GM12878 (cell line): ENCODE measurements at regions not wholly inside any gene's neighbourhood (a gene's known extent, or its start where the extent isn't known, plus 50 kb on each side); places are given as distances from the start of the nearest gene placed in this dataset.

Source experiments
- ATAC-seq: fragments of 200-7000 bp; cut with Tn5 transposase; 3 replicates; pipeline ENCODE4 v1.9.1; 2020; ENCODE audit warnings: mild to moderate bottlenecking, moderate library complexity
- BruUV-seq: library from RNA; stranded (reverse); fragments of 400-500 nt; replicated peaks from 2 replicates; lab custom pipeline; 2021; lab: Mats Ljungman, UMichigan
- CTCF ChIA-PET: fragments of 300-600 bp; sonication (Branson Sonifier 250); formaldehyde crosslinking; extraction: SDS; loops from one replicate; lab custom pipeline; 2021; ENCODE audit warnings: inconsistent platforms; lab: Yijun Ruan, JAX
- POLR2A ChIA-PET: fragments of 350-600 bp; formaldehyde crosslinking; extraction: SDS; loops from one replicate; lab custom pipeline; 2021; ENCODE audit warnings: inconsistent platforms; lab: Charles Lee
- RAD21 ChIA-PET: fragments of 300-600 bp; sonication (Branson Sonifier 250); formaldehyde crosslinking; loops from one replicate; lab custom pipeline; 2023; ENCODE audit warnings: antibody characterized with exemption; ENCODE audit not compliant: unreplicated experiment; lab: Charles Lee
- SMC1A ChIA-PET: fragments of 300-600 bp; sonication (Branson Sonifier 250); formaldehyde crosslinking; loops from one replicate; lab custom pipeline; 2023; ENCODE audit not compliant: unreplicated experiment, uncharacterized antibody; lab: Charles Lee
- DNase-seq: peaks from one replicate; pipeline ENCODE4 v3.0.0-alpha.2; 2011; ENCODE audit warnings: low read depth, low spot score
- FAIRE-seq: peaks from 3 replicates; lab custom pipeline; 2011; peaks lifted over from hg19 to GRCh38; lab: Jason Lieb, UNC
- H2AFZ ChIP-seq: 2 replicates; pipeline ENCODE4 v1.6.0; 2011; ENCODE audit warnings: low read depth, low read length, control low read depth; ENCODE audit not compliant: control insufficient read depth
- H3K27ac ChIP-seq: 2 replicates; pipeline ENCODE4 v1.5.1; 2011; ENCODE audit warnings: control low read depth; ENCODE audit not compliant: control insufficient read depth, insufficient read depth
- H3K27me3 ChIP-seq, 2 experiments: replicated peaks in 1 of 2; 2 replicates each; pipeline versions ENCODE4 v1.6.0 to v1.6.1; 2011; ENCODE audit warnings: low read length in 1 of 2; ENCODE audit not compliant: control insufficient read depth in 2 of 2, insufficient read depth in 2 of 2
- H3K36me3 ChIP-seq, 2 experiments: 2 replicates each; pipeline ENCODE4 v1.5.1; 2011; ENCODE audit warnings: low read length in 1 of 2; ENCODE audit not compliant: control insufficient read depth in 2 of 2, insufficient read depth in 2 of 2
- H3K4me1 ChIP-seq: 2 replicates; pipeline ENCODE4 v1.6.1; 2011; ENCODE audit warnings: mild to moderate bottlenecking, low read length, moderate library complexity, mixed read lengths; ENCODE audit not compliant: control insufficient read depth, insufficient read depth
- H3K4me2 ChIP-seq: 2 replicates; pipeline ENCODE4 v1.6.0; 2011; ENCODE audit warnings: control low read depth; ENCODE audit not compliant: control insufficient read depth, insufficient read depth
- H3K4me3 ChIP-seq: fragments of 200-600 bp; sonication (generic); 2 replicates; pipeline ENCODE4 v1.5.1; 2016
- H3K79me2 ChIP-seq: 2 replicates; pipeline ENCODE4 v1.6.0; 2011; ENCODE audit warnings: low read length; ENCODE audit not compliant: control insufficient read depth, insufficient read depth
- H3K9ac ChIP-seq: 2 replicates; pipeline ENCODE4 v1.8.0; 2011; ENCODE audit warnings: low read length, control low read depth, mixed read lengths; ENCODE audit not compliant: control insufficient read depth, insufficient read depth
- H3K9me3 ChIP-seq: replicated peaks from 3 replicates; pipeline ENCODE4 v1.5.1; 2011; ENCODE audit warnings: mild to moderate bottlenecking, low read length; ENCODE audit not compliant: control insufficient read depth, insufficient read depth
- H4K20me1 ChIP-seq: 2 replicates; pipeline ENCODE4 v1.6.0; 2011; ENCODE audit not compliant: control insufficient read depth, insufficient read depth
- BHLHE40 ChIP-seq, 2 experiments: fragments of 450-650 bp in 1 of 2; IDR thresholded peaks; 2 replicates each; pipeline ENCODE4 v1.6.1; 2011 to 2017; ENCODE audit warnings: low read depth in 2 of 2, borderline replicate concordance in 1 of 2, improper control_type of control experiment in 1 of 2, low read length in 1 of 2, mild to moderate bottlenecking in 1 of 2
- BMI1 ChIP-seq: fragments of 450-650 bp; IDR thresholded peaks from 2 replicates; pipeline ENCODE4 v1.6.1; 2016; ENCODE audit warnings: mild to moderate bottlenecking, moderate library complexity, borderline replicate concordance
- CHD2 ChIP-seq: IDR thresholded peaks from 2 replicates; pipeline ENCODE4 v1.6.1; 2011; ENCODE audit warnings: low read depth, low read length, improper control_type of control experiment, borderline replicate concordance
- CUX1 ChIP-seq: IDR thresholded peaks from 2 replicates; pipeline ENCODE4 v1.6.1; 2012; ENCODE audit warnings: improper control_type of control experiment, low read depth, low read length; ENCODE audit not compliant: insufficient replicate concordance
- EED ChIP-seq: sonication (generic); IDR thresholded peaks from 2 replicates; pipeline ENCODE4 v1.6.1; 2016; ENCODE audit warnings: antibody characterized with exemption, low read depth
- GABPA ChIP-seq: IDR thresholded peaks from 2 replicates; pipeline ENCODE4 v1.6.1; 2014; ENCODE audit warnings: antibody characterized with exemption, low read depth, mild to moderate bottlenecking, inconsistent platforms
- HDAC2 ChIP-seq: fragments of 200-600 bp; sonication (generic); IDR thresholded peaks from 2 replicates; pipeline ENCODE4 v1.6.1; 2017
- HDGF ChIP-seq: fragments of 450-650 bp; IDR thresholded peaks from 2 replicates; pipeline ENCODE4 v1.6.1; 2016; ENCODE audit warnings: antibody characterized with exemption
- IRF5 ChIP-seq: fragments of 450-650 bp; IDR thresholded peaks from 2 replicates; pipeline ENCODE4 v1.6.1; 2017; ENCODE audit warnings: borderline replicate concordance
- LARP7 ChIP-seq: fragments of 450-650 bp; IDR thresholded peaks from 2 replicates; pipeline ENCODE4 v1.6.1; 2017; ENCODE audit warnings: mild to moderate bottlenecking
- NFXL1 ChIP-seq: fragments of 450-650 bp; IDR thresholded peaks from 2 replicates; pipeline ENCODE4 v1.6.1; 2017; ENCODE audit warnings: antibody characterized with exemption, mild to moderate bottlenecking, borderline replicate concordance
- NFYB ChIP-seq: IDR thresholded peaks from 2 replicates; pipeline ENCODE4 v1.6.1; 2011; ENCODE audit warnings: low read depth, mild to moderate bottlenecking, low read length, improper control_type of control experiment, moderate library complexity; ENCODE audit not compliant: insufficient read depth
- NR2C1 ChIP-seq: fragments of 450-650 bp; IDR thresholded peaks from 2 replicates; pipeline ENCODE4 v1.6.1; 2017; ENCODE audit warnings: antibody characterized with exemption, mild to moderate bottlenecking, moderate library complexity
- NR2C2 ChIP-seq: IDR thresholded peaks from 2 replicates; pipeline ENCODE4 v1.6.1; 2011; ENCODE audit warnings: borderline replicate concordance, low read depth; ENCODE audit not compliant: control insufficient read depth, insufficient read length
- PAX8 ChIP-seq: fragments of 450-650 bp; IDR thresholded peaks from 2 replicates; pipeline ENCODE4 v1.6.1; 2017; ENCODE audit warnings: mild to moderate bottlenecking, moderate library complexity
- SMC3 ChIP-seq: IDR thresholded peaks from 2 replicates; pipeline ENCODE4 v1.6.1; 2011; ENCODE audit warnings: low read length, improper control_type of control experiment, borderline replicate concordance
- YBX1 ChIP-seq: fragments of 450-650 bp; IDR thresholded peaks from 2 replicates; pipeline ENCODE4 v1.6.1; 2016; ENCODE audit warnings: antibody characterized with exemption
- WGBS: methylation state at CpG from one replicate; pipeline ENCODE4 v1.1.6; 2016; ENCODE audit warnings: low lambda C conversion rate; ENCODE audit not compliant: insufficient replicate concordance, insufficient coverage; ENCODE audit errors: missing lambda C conversion rate; 5-methylcytosine and 5-hydroxymethylcytosine counted together
- in situ Hi-C: fragments of 300-500 bp; cut with MboI; formaldehyde crosslinking; loops from 9 replicates; pipeline ENCODE4 v1.14.3; 2018; ENCODE audit warnings: mixed read lengths
- intact Hi-C: fragments of 100-400 bp; cut with micrococcal nuclease; formaldehyde crosslinking; loops from one replicate; pipeline ENCODE4 v1.14.2; 2022; ENCODE audit not compliant: unreplicated experiment

GRCh38 chr12:93019975-93020630, 91.0 kb upstream of the EEA1 start:
- no peaks in the 10 kb centered on the region for H3K4me1 ChIP-seq
- H3K4me2 ChIP-seq = no peak overlapping the region
- DNase-seq (no peak), FAIRE-seq (no peak), ATAC-seq (no peak)
- SMC1A ChIA-PET = interaction anchor here (0.7 to 22.0 kb wide), 9 partner anchors 11 to 399 kb away, joined by 3 to 420 read pairs (median 3); no protein-coding TSS in a partner anchor
- POLR2A ChIA-PET = interaction anchor here (0.6 to 0.9 kb wide), 2 partner anchors 10 to 817 kb away, joined by 3 read pairs; no protein-coding TSS in a partner anchor
- CTCF ChIA-PET = interaction anchor here (0.6 to 3.5 kb wide), 7 partner anchors 11 to 399 kb away, joined by 3 to 22 read pairs (median 4); no protein-coding TSS in a partner anchor
- in situ Hi-C loops (no loop called here), intact Hi-C loops (loop anchor here (10.0 kb wide), 1 partner anchor 225 kb away; no protein-coding TSS in a partner anchor)
- 92% methylated on average over 8 of the region's 8 CpGs for WGBS
- H3K36me3 ChIP-seq = no peaks in the 10 kb centered on the region; a peak in 1 of 4 replicates
- H2AFZ ChIP-seq = no peak overlapping the region
- no peaks in the 10 kb centered on the region for H3K79me2 ChIP-seq
- no peak overlapping the region for H3K4me3 ChIP-seq
- no TSS peak for BruUV-seq
- RAD21 ChIA-PET = interaction anchor here (0.8 to 2.7 kb wide), 4 partner anchors 10 to 118 kb away, joined by 3 to 10 read pairs (median 3); no protein-coding TSS in a partner anchor
- no peak overlapping the region for H3K27ac ChIP-seq
- no peak overlapping the region for H3K9ac ChIP-seq
- TF ChIP-seq BHLHE40 (IDR thresholded peaks at IDR 0.05; ENCODE audit: borderline replicate concordance in 1 of 2, low read depth in 2 of 2, low read length in 1 of 2) (no peak), NFYB (no peak), GABPA (no peak), HDGF (no peak), CHD2 (no peak), NFXL1 (no peak), PAX8 (no peak), CUX1 (no peak), SMC3 (no peak), NR2C1 (no peak), NR2C2 (no peak), EED (no peak), BMI1 (no peak), HDAC2 (no peak), LARP7 (no peak), IRF5 (no peak), YBX1 (no peak)
- TF ChIP-seq, all 136 proteins: peak for 0
- Histone ChIP-seq H3K27me3 (no peaks in the 10 kb centered on the region), H4K20me1 (no peaks in the 10 kb centered on the region), H3K9me3 (no peaks in the 10 kb centered on the region; the same call in 2 of the 3 replicates)
